ENCODE measurements at regions not wholly inside any gene's neighbourhood (a gene's known extent, or its start where the extent isn't known, plus 50 kb on each side); places are given as distances from the start of the nearest gene placed in this dataset.

GRCh38 chr6:105810105-105810921, 275.8 kb upstream of the PRDM1 start:
- Histone ChIP-seq H3K36me3 (ENCODE audit: control insufficient read depth in 2 of 2, extremely low read depth in 1 of 2, insufficient read depth in 1 of 2, low read length in 1 of 2) (no peaks in the 10 kb centered on the region), H3K9me3 (no peaks in the 10 kb centered on the region), H3K4me3 (ENCODE audit: control insufficient read depth in 1 of 2, extremely low read depth in 1 of 2, low read length in 1 of 2) (no peak overlapping the region), H3K27me3 (replicated peaks in 1 of 2; ENCODE audit: control insufficient read depth in 2 of 2, extremely low read depth in 1 of 2, insufficient read depth in 2 of 2, low read length in 1 of 2) (no peaks in the 10 kb centered on the region), H3K27ac (ENCODE audit: low read length) (no peak overlapping the region), H3K4me1 (ENCODE audit: control insufficient read depth in 1 of 2, extremely low read depth in 1 of 2, insufficient read depth in 2 of 2, low read length in 2 of 2) (peaks cover 18 to 23% of the 10 kb centered on the region in 2 experiments)
- H3K27ac Mint-ChIP-seq, result peak overlapping the region; percentile 2 to 79
- DNase-seq (peak in 2 of 35 experiments; percentile 4 to 22), ATAC-seq (replicated peaks in 1 of 4) (peak; percentile 40 to 78 (median 65))
- peak overlapping the region in 1 of 3 donors; percentile 38 for H3K4me3 Mint-ChIP-seq
- CTCF ChIA-PET, result interaction anchor here in 1 of 2 donors (0.7 kb wide), 2 partner anchors 26 to 278 kb away, joined by 5 read pairs; no protein-coding TSS in a partner anchor
- H3K27me3 Mint-ChIP-seq, result no peaks in the 10 kb centered on the region
- peaks cover 3% of the 10 kb centered on the region for H3K36me3 Mint-ChIP-seq
- POLR2A ChIA-PET, result no interaction called here
- 44% methylated on average over 1 of the region's 4 CpGs for whole genome bisulfite sequencing (ENCODE audit: insufficient coverage)
- H3K9me3 Mint-ChIP-seq, result peaks cover 0 to 4% (median 0%) of the 10 kb centered on the region in 3 donors
- H3K4me1 Mint-ChIP-seq, result peaks cover 26 to 47% (median 30%) of the 10 kb centered on the region in 3 donors

GRCh38 chr6:105808571-105808970, 277.6 kb upstream of the PRDM1 start:
- no peaks in the 10 kb centered on the region for H3K27me3 ChIP-seq (replicated peaks in 1 of 2; ENCODE audit: control insufficient read depth in 2 of 2, extremely low read depth in 1 of 2, insufficient read depth in 2 of 2, low read length in 1 of 2)
- ATAC-seq (replicated peaks in 1 of 4) (no peak), DNase-seq (no peak)
- Mint-ChIP-seq H3K27me3 (no peaks in the 10 kb centered on the region), H3K27ac (no peak overlapping the region), H3K4me3 (no peak overlapping the region), H3K36me3 (peaks cover 3% of the 10 kb centered on the region), H3K4me1 (peaks cover 19 to 33% (median 21%) of the 10 kb centered on the region in 3 donors), H3K9me3 (peaks cover 0 to 4% (median 0%) of the 10 kb centered on the region in 3 donors)
- ChIA-PET POLR2A (no interaction called here), CTCF (no interaction called here)
- H3K4me1 ChIP-seq (ENCODE audit: control insufficient read depth in 1 of 2, extremely low read depth in 1 of 2, insufficient read depth in 2 of 2, low read length in 2 of 2), result peaks cover 14 to 23% of the 10 kb centered on the region in 2 experiments
- H3K9me3 ChIP-seq, result no peaks in the 10 kb centered on the region
- H3K4me3 ChIP-seq (ENCODE audit: control insufficient read depth in 1 of 2, extremely low read depth in 1 of 2, low read length in 1 of 2), result no peak overlapping the region
- no peaks in the 10 kb centered on the region for H3K36me3 ChIP-seq (ENCODE audit: control insufficient read depth in 2 of 2, extremely low read depth in 1 of 2, insufficient read depth in 1 of 2, low read length in 1 of 2)
- no peak overlapping the region for H3K27ac ChIP-seq (ENCODE audit: low read length)
- 25% methylated on average over 1 of the region's 2 CpGs for WGBS (ENCODE audit: insufficient coverage)

- WGBS (ENCODE audit: insufficient coverage), result no CpG with 5 or more reads among the region's 4 CpGs
Observed at GRCh38 chr6:105807905-105808304, 278.2 kb upstream of the PRDM1 start.

GRCh38 chr6:105806486-105806920, 279.6 kb upstream of the PRDM1 start:
- Mint-ChIP-seq H3K36me3 (peaks cover 3% of the 10 kb centered on the region), H3K27ac (no peak overlapping the region), H3K4me3 (no peak overlapping the region), H3K4me1 (peaks cover 19 to 31% (median 21%) of the 10 kb centered on the region in 3 donors), H3K27me3 (no peaks in the 10 kb centered on the region), H3K9me3 (no peaks in the 10 kb centered on the region)
- no peaks in the 10 kb centered on the region for H3K27me3 ChIP-seq (replicated peaks in 1 of 2; ENCODE audit: control insufficient read depth in 2 of 2, extremely low read depth in 1 of 2, insufficient read depth in 2 of 2, low read length in 1 of 2)
- DNase-seq (no peak), ATAC-seq (replicated peaks in 1 of 4) (no peak)
- POLR2A ChIA-PET, result no interaction called here
- 100% methylated on average over 2 of the region's 3 CpGs for WGBS (ENCODE audit: insufficient coverage)
- H3K27ac ChIP-seq (ENCODE audit: low read length), result no peak overlapping the region
- peaks cover 14 to 23% of the 10 kb centered on the region in 2 experiments for H3K4me1 ChIP-seq (ENCODE audit: control insufficient read depth in 1 of 2, extremely low read depth in 1 of 2, insufficient read depth in 2 of 2, low read length in 2 of 2)
- no peak overlapping the region for H3K4me3 ChIP-seq (ENCODE audit: control insufficient read depth in 1 of 2, extremely low read depth in 1 of 2, low read length in 1 of 2)
- no peaks in the 10 kb centered on the region for H3K36me3 ChIP-seq (ENCODE audit: control insufficient read depth in 2 of 2, extremely low read depth in 1 of 2, insufficient read depth in 1 of 2, low read length in 1 of 2)
- CTCF ChIA-PET, result interaction anchor here in 1 of 2 donors (0.6 kb wide), 1 partner anchor 30 kb away, joined by 5 read pairs; no protein-coding TSS in a partner anchor
- H3K9me3 ChIP-seq, result no peaks in the 10 kb centered on the region

More at GRCh38 chr6:105807905-105808304, 278.2 kb upstream of the PRDM1 start:
- H3K27me3 ChIP-seq (replicated peaks in 1 of 2; ENCODE audit: control insufficient read depth in 2 of 2, extremely low read depth in 1 of 2, insufficient read depth in 2 of 2, low read length in 1 of 2), result no peaks in the 10 kb centered on the region
- DNase-seq (no peak), ATAC-seq (replicated peaks in 1 of 4) (no peak)
- Mint-ChIP-seq H3K36me3 (peaks cover 3% of the 10 kb centered on the region), H3K9me3 (peaks cover 0 to 4% (median 0%) of the 10 kb centered on the region in 3 donors), H3K4me1 (peaks cover 19 to 31% (median 21%) of the 10 kb centered on the region in 3 donors), H3K27me3 (no peaks in the 10 kb centered on the region), H3K27ac (no peak overlapping the region), H3K4me3 (no peak overlapping the region)
- CTCF ChIA-PET, result interaction anchor here in 1 of 2 donors (0.6 to 0.7 kb wide), 2 partner anchors 33 to 1274 kb away, joined by 3 to 4 read pairs; no protein-coding TSS in a partner anchor
- H3K27ac ChIP-seq (ENCODE audit: low read length), result no peak overlapping the region
- no peaks in the 10 kb centered on the region for H3K9me3 ChIP-seq
- H3K36me3 ChIP-seq (ENCODE audit: control insufficient read depth in 2 of 2, extremely low read depth in 1 of 2, insufficient read depth in 1 of 2, low read length in 1 of 2), result no peaks in the 10 kb centered on the region
- H3K4me3 ChIP-seq (ENCODE audit: control insufficient read depth in 1 of 2, extremely low read depth in 1 of 2, low read length in 1 of 2), result no peak overlapping the region
- peaks cover 14 to 23% of the 10 kb centered on the region in 2 experiments for H3K4me1 ChIP-seq (ENCODE audit: control insufficient read depth in 1 of 2, extremely low read depth in 1 of 2, insufficient read depth in 2 of 2, low read length in 2 of 2)
- POLR2A ChIA-PET, result no interaction called here

GRCh38 chr6:105805501-105806023, 280.6 kb upstream of the PRDM1 start:
- Histone ChIP-seq H3K9me3 (no peaks in the 10 kb centered on the region), H3K27ac (ENCODE audit: low read length) (no peak overlapping the region), H3K36me3 (ENCODE audit: control insufficient read depth in 2 of 2, extremely low read depth in 1 of 2, insufficient read depth in 1 of 2, low read length in 1 of 2) (no peaks in the 10 kb centered on the region), H3K27me3 (replicated peaks in 1 of 2; ENCODE audit: control insufficient read depth in 2 of 2, extremely low read depth in 1 of 2, insufficient read depth in 2 of 2, low read length in 1 of 2) (no peaks in the 10 kb centered on the region), H3K4me3 (ENCODE audit: control insufficient read depth in 1 of 2, extremely low read depth in 1 of 2, low read length in 1 of 2) (no peak overlapping the region), H3K4me1 (ENCODE audit: control insufficient read depth in 1 of 2, extremely low read depth in 1 of 2, insufficient read depth in 2 of 2, low read length in 2 of 2) (peaks cover 14 to 21% of the 10 kb centered on the region in 2 experiments)
- H3K4me3 Mint-ChIP-seq, result no peak overlapping the region
- peaks cover 16 to 27% (median 18%) of the 10 kb centered on the region in 3 donors for H3K4me1 Mint-ChIP-seq
- ATAC-seq (replicated peaks in 1 of 4) (no peak), DNase-seq (no peak)
- WGBS (ENCODE audit: insufficient coverage), result 80% methylated on average over 2 of the region's 2 CpGs
- ChIA-PET POLR2A (no interaction called here), CTCF (no interaction called here)
- H3K27me3 Mint-ChIP-seq, result no peaks in the 10 kb centered on the region
- no peaks in the 10 kb centered on the region for H3K9me3 Mint-ChIP-seq
- H3K27ac Mint-ChIP-seq, result no peak overlapping the region
- peaks cover 3% of the 10 kb centered on the region for H3K36me3 Mint-ChIP-seq

GRCh38 chr6:105804424-105804823, 281.7 kb upstream of the PRDM1 start:
- no peak overlapping the region for H3K4me3 Mint-ChIP-seq
- Histone ChIP-seq H3K36me3 (ENCODE audit: control insufficient read depth in 2 of 2, extremely low read depth in 1 of 2, insufficient read depth in 1 of 2, low read length in 1 of 2) (no peaks in the 10 kb centered on the region), H3K4me1 (ENCODE audit: control insufficient read depth in 1 of 2, extremely low read depth in 1 of 2, insufficient read depth in 2 of 2, low read length in 2 of 2) (peaks cover 6 to 11% of the 10 kb centered on the region in 2 experiments), H3K9me3 (no peaks in the 10 kb centered on the region), H3K27ac (ENCODE audit: low read length) (no peak overlapping the region), H3K4me3 (ENCODE audit: control insufficient read depth in 1 of 2, extremely low read depth in 1 of 2, low read length in 1 of 2) (no peak overlapping the region), H3K27me3 (replicated peaks in 1 of 2; ENCODE audit: control insufficient read depth in 2 of 2, extremely low read depth in 1 of 2, insufficient read depth in 2 of 2, low read length in 1 of 2) (no peaks in the 10 kb centered on the region)
- no peaks in the 10 kb centered on the region for H3K9me3 Mint-ChIP-seq
- H3K27me3 Mint-ChIP-seq, result no peaks in the 10 kb centered on the region
- no peak for ATAC-seq (replicated peaks in 1 of 4)
- whole genome bisulfite sequencing (ENCODE audit: insufficient coverage), result no CpG with 5 or more reads among the region's 3 CpGs
- ChIA-PET CTCF (no interaction called here), POLR2A (no interaction called here)
- H3K27ac Mint-ChIP-seq, result no peak overlapping the region
- H3K36me3 Mint-ChIP-seq, result peaks cover 3% of the 10 kb centered on the region
- peaks cover 4 to 15% (median 7%) of the 10 kb centered on the region in 3 donors for H3K4me1 Mint-ChIP-seq
- no peak for DNase-seq
